Smooth muscle cell (in vitro differentiated cells): ENCODE measurements at regions not wholly inside any gene's neighbourhood (a gene's known extent, or its start where the extent isn't known, plus 50 kb on each side); places are given as distances from the start of the nearest gene placed in this dataset.

Experiments
- DNase-seq: peaks from one replicate; lab custom pipeline; 2025; ENCODE audit not compliant: unreplicated experiment; lab: John Stamatoyannopoulos, UW
- H2AFZ ChIP-seq: fragments of 200-600 bp; sonication (generic); 2 replicates; pipeline ENCODE4 v1.6.0; 2016; ENCODE audit warnings: antibody characterized with exemption, low read depth, mild to moderate bottlenecking
- H3F3A ChIP-seq: fragments of 200-600 bp; sonication (generic); 2 replicates; pipeline ENCODE4 v1.6.0; 2017; ENCODE audit warnings: antibody characterized with exemption, low read depth
- H3K27ac ChIP-seq: fragments of 200-600 bp; sonication (generic); 2 replicates; pipeline ENCODE4 v1.5.1; 2016; ENCODE audit warnings: low read depth, mild to moderate bottlenecking
- H3K27me3 ChIP-seq: fragments of 200-600 bp; sonication (generic); 2 replicates; pipeline ENCODE4 v1.6.1; 2016; ENCODE audit warnings: low read depth, mild to moderate bottlenecking
- H3K36me3 ChIP-seq: fragments of 200-600 bp; sonication (generic); 2 replicates; pipeline ENCODE4 v1.5.1; 2016; ENCODE audit warnings: low read depth
- H3K4me1 ChIP-seq: fragments of 200-600 bp; sonication (generic); 2 replicates; pipeline ENCODE4 v1.5.1; 2016; ENCODE audit warnings: low read depth
- H3K4me2 ChIP-seq: fragments of 200-600 bp; sonication (generic); 2 replicates; pipeline ENCODE4 v1.6.0; 2016; ENCODE audit warnings: mild to moderate bottlenecking
- H3K4me3 ChIP-seq: fragments of 200-600 bp; sonication (generic); 2 replicates; pipeline ENCODE4 v1.5.1; 2016; ENCODE audit warnings: mild to moderate bottlenecking
- H3K79me2 ChIP-seq: fragments of 200-600 bp; sonication (generic); 2 replicates; pipeline ENCODE4 v1.6.0; 2016; ENCODE audit warnings: low read depth, mild to moderate bottlenecking
- H3K9ac ChIP-seq: fragments of 200-600 bp; sonication (generic); 2 replicates; pipeline ENCODE4 v1.6.0; 2016; ENCODE audit warnings: low read depth
- H3K9me3 ChIP-seq: fragments of 200-600 bp; sonication (generic); replicated peaks from 2 replicates; pipeline ENCODE4 v1.5.1; 2016; ENCODE audit warnings: low read depth
- H4K20me1 ChIP-seq: fragments of 200-600 bp; sonication (generic); 2 replicates; pipeline ENCODE4 v1.6.0; 2016; ENCODE audit warnings: low read depth
- CTCF ChIP-seq: fragments of 200-600 bp; sonication (generic); IDR thresholded peaks from 2 replicates; pipeline ENCODE4 v1.5.1; 2017; ENCODE audit warnings: borderline replicate concordance, mild to moderate bottlenecking, antibody characterized with exemption; ENCODE audit not compliant: insufficient read depth, poor library complexity, severe bottlenecking
- whole genome bisulfite sequencing: methylation state at CpG from one replicate; pipeline ENCODE4 v1.1.7; 2016; ENCODE audit warnings: low lambda C conversion rate; 5-methylcytosine and 5-hydroxymethylcytosine counted together

- Histone ChIP-seq H3K27ac (no peak overlapping the region), H3K4me3 (no peak overlapping the region), H3K4me2 (no peak overlapping the region), H3K9ac (no peak overlapping the region), H3K36me3 (no peaks in the 10 kb centered on the region), H4K20me1 (no peaks in the 10 kb centered on the region), H3F3A (no peaks in the 10 kb centered on the region), H3K27me3 (no peaks in the 10 kb centered on the region), H3K4me1 (no peaks in the 10 kb centered on the region), H2AFZ (no peak overlapping the region), H3K9me3 (no peaks in the 10 kb centered on the region), H3K79me2 (no peaks in the 10 kb centered on the region)
- DNase-seq: no peak
- 95% methylated on average over 9 of the region's 9 CpGs for WGBS
- no peak for TF ChIP-seq CTCF
These were observed 65.4 kb upstream of the ENPP6 start for GRCh38 chr4:184282895-184283654.

DNA sequence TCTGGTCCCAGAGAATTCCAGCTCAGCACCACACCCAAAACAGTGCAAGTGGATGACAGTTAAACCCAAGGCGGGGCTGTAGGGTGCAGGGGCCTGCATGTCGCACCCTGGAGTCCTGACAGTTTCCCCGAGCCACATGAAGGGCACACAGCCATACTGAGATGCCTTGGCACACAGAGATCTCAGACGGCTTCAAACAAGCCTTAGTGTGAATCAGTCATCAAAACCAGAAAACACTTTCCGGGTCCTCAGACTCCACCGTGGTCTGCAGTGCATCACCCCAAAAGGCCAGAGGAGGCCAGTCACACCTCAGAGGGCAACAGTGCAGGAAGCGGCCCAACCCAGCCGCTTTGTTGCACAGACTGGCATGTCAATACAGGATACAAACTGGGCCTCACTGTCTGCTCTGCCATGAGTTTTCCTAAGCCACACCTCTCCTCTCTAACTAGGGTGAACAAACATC is 64.6 kb upstream of the ENPP6 start:
- Histone ChIP-seq H3K27me3 (no peaks in the 10 kb centered on the region), H3F3A (no peaks in the 10 kb centered on the region), H3K9me3 (no peaks in the 10 kb centered on the region), H4K20me1 (no peaks in the 10 kb centered on the region), H3K4me2 (no peak overlapping the region), H2AFZ (no peak overlapping the region), H3K9ac (no peak overlapping the region), H3K36me3 (no peaks in the 10 kb centered on the region), H3K4me3 (no peak overlapping the region), H3K27ac (no peak overlapping the region), H3K4me1 (no peaks in the 10 kb centered on the region), H3K79me2 (no peaks in the 10 kb centered on the region)
- TF ChIP-seq CTCF: no peak
- WGBS: 86% methylated on average over 8 of the region's 8 CpGs
- DNase-seq: no peak

DNA sequence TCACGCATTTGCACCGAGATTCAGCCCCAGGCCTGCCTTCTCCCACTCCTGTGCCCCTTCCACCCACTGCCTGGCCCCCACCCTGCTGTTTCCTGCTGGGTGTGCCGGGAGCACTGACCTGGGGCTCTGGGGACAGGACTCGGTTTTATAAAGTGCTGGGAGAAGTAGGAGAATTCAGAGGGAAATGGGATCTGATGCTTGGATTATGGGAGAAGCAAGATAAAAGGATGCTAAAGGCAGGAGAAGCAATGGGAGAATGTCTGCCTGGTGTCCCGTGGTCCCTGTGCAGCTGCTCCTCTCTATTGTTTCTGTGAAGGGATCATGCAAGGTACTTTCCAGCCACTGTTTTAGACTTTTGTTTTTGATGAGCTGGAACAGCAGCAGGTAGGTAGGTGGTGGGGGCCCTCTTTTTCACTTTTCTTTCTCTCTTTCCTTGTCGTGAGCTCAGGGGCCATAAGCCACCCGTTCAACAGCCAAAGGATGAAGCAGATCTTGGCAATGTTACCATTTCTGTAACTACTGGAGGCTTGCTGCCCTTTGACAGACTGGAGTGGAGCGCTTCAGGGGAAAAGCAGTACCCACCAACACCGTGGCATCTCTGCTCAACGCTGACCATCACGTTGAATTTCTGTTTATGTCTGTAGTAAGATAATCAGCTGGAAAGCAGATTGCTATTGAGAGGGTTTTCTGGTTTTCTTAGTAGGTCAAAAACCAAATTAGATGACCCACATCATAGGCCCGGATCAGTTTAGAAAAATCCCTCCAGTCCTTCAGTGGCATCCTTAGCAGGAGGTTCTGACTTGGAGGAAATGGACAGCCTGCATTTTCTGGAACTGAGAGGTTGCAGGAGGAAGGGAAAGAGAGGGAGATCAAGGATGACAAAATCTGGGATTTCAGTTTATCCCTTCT is 63.8 kb upstream of the ENPP6 start:
- no peaks in the 10 kb centered on the region for H4K20me1 ChIP-seq
- no peak overlapping the region for H3K9ac ChIP-seq
- no peak overlapping the region for H3K27ac ChIP-seq
- 83% methylated on average over 12 of the region's 12 CpGs for WGBS
- no peak for TF ChIP-seq CTCF
- H3K27me3 ChIP-seq: no peaks in the 10 kb centered on the region
- no peaks in the 10 kb centered on the region for H3K36me3 ChIP-seq
- no peaks in the 10 kb centered on the region for H3K9me3 ChIP-seq
- no peak overlapping the region for H3K4me3 ChIP-seq
- no peaks in the 10 kb centered on the region for H3K4me1 ChIP-seq
- DNase-seq: no peak
- no peaks in the 10 kb centered on the region for H3K79me2 ChIP-seq
- H2AFZ ChIP-seq: no peak overlapping the region
- H3F3A ChIP-seq: no peaks in the 10 kb centered on the region
- no peak overlapping the region for H3K4me2 ChIP-seq
